ENCODE measurements at regions not wholly inside any gene's neighbourhood (a gene's known extent, or its start where the extent isn't known, plus 50 kb on each side); places are given as distances from the start of the nearest gene placed in this dataset.

DNA sequence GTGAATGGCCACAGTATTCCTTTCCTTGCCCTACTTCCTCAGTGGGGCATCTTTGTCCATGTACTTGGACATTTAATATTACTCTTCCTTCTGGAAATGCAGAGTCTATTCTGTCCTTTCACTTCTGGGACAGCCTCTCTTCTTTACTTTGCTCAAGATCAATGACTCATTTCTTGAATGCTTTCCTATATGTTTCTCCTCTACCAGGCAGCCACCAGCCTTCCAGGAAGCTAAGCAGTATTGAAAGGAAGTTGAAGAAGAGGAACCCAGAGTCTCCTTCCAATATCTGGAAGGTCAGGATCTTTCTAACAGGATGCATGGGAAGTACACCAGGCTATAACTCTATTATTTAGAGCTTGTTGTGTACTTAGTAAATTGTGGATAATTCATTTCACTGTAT is 182.8 kb downstream of the CD47 start:
- Histone ChIP-seq H3K9me2 (no peaks in the 10 kb centered on the region), H3K4me1 (ENCODE audit: control insufficient read depth in 1 of 2, insufficient read depth in 2 of 2, low read depth in 1 of 2, low read length in 1 of 2) (no peaks in the 10 kb centered on the region; a peak in 1 of 4 replicates), H3K9me3 (no peaks in the 10 kb centered on the region), H2AFZ (ENCODE audit: low read depth) (no peak overlapping the region), H3K27me3 (ENCODE audit: insufficient read depth) (no peaks in the 10 kb centered on the region), H4K20me1 (ENCODE audit: insufficient read depth) (no peaks in the 10 kb centered on the region), H3K4me3 (ENCODE audit: low read depth in 2 of 2, low read length in 1 of 2) (no peak overlapping the region), H3K36me3 (replicated peaks in 1 of 2; ENCODE audit: control insufficient read depth in 1 of 2, insufficient read depth in 2 of 2, low read length in 1 of 2) (no peaks in the 10 kb centered on the region), H3K79me2 (ENCODE audit: insufficient read depth) (no peaks in the 10 kb centered on the region), H3K9ac (no peak overlapping the region), H3F3A (replicated peaks; ENCODE audit: insufficient read depth) (no peaks in the 10 kb centered on the region), H3K27ac (ENCODE audit: low read depth in 2 of 2, low read length in 1 of 2) (no peak overlapping the region), H3K4me2 (no peak overlapping the region)
- TF ChIP-seq EZH2phosphoT487 (IDR thresholded peaks at IDR 0.05; ENCODE audit: borderline replicate concordance, low read depth) = no peak
- TF ChIP-seq SIN3A (IDR thresholded peaks at IDR 0.05; ENCODE audit: borderline replicate concordance, low read depth, low read length) = no peak
- no peak for TF ChIP-seq RFX5 (IDR thresholded peaks at IDR 0.05; ENCODE audit: low read length)
- no peak for TF ChIP-seq NFIC (IDR thresholded peaks at IDR 0.05; ENCODE audit: borderline replicate concordance)
- ChIA-PET CTCF (interaction anchor here (1.0 to 1.2 kb wide), 2 partner anchors 9 to 14 kb away, joined by 3 read pairs; no protein-coding TSS in a partner anchor), POLR2A (no interaction called here)
- no peak for DNase-seq

DNA sequence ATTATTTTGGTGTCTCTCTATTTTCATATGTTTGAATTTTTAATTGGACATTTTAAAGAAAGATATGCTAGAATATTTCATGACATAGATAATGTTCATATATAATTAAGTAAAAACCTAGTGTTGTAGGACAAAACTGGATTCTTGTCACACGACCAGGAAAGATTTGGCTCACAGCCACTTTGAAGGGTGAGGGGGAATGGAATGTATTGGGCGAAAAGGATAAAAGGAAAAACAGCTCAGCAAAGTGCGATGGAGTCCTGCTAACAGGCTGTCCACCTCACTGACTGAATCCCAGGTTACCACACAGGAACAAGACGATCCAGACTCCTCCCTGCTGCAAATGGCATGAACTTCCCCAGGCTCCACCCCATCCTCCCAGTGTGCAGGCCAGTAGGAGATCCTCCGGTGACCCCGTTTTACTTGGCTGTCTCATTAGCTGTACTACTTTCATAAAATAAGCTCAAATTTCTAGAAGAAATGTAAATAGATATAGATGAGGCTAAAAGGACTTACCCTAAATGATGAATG is 186.2 kb downstream of the CD47 start:
- no peaks in the 10 kb centered on the region for H3K9me3 ChIP-seq
- WGBS (ENCODE audit: low lambda C conversion rate) = 78% methylated on average over 6 of the region's 6 CpGs
- no peak overlapping the region for H3K4me3 ChIP-seq (ENCODE audit: low read depth in 2 of 2, low read length in 1 of 2)

More for the DNA sequence above, 186.2 kb downstream of the CD47 start:
- Histone ChIP-seq H2AFZ (ENCODE audit: low read depth) (no peak overlapping the region), H3K27me3 (ENCODE audit: insufficient read depth) (no peaks in the 10 kb centered on the region), H3K79me2 (ENCODE audit: insufficient read depth) (no peaks in the 10 kb centered on the region), H4K20me1 (ENCODE audit: insufficient read depth) (no peaks in the 10 kb centered on the region), H3K9me2 (no peaks in the 10 kb centered on the region), H3F3A (replicated peaks; ENCODE audit: insufficient read depth) (no peaks in the 10 kb centered on the region), H3K4me2 (no peak overlapping the region), H3K36me3 (replicated peaks in 1 of 2; ENCODE audit: control insufficient read depth in 1 of 2, insufficient read depth in 2 of 2, low read length in 1 of 2) (no peaks in the 10 kb centered on the region), H3K9ac (no peak overlapping the region), H3K4me1 (ENCODE audit: control insufficient read depth in 1 of 2, insufficient read depth in 2 of 2, low read depth in 1 of 2, low read length in 1 of 2) (no peaks in the 10 kb centered on the region), H3K27ac (ENCODE audit: low read depth in 2 of 2, low read length in 1 of 2) (no peak overlapping the region)
- no peak for TF ChIP-seq EP300 (IDR thresholded peaks at IDR 0.05; ENCODE audit: borderline replicate concordance in 1 of 2, low read depth in 1 of 2, low read length in 1 of 2)
- no peak for TF ChIP-seq JUND (IDR thresholded peaks at IDR 0.05)
- TF ChIP-seq, protein P1, sequence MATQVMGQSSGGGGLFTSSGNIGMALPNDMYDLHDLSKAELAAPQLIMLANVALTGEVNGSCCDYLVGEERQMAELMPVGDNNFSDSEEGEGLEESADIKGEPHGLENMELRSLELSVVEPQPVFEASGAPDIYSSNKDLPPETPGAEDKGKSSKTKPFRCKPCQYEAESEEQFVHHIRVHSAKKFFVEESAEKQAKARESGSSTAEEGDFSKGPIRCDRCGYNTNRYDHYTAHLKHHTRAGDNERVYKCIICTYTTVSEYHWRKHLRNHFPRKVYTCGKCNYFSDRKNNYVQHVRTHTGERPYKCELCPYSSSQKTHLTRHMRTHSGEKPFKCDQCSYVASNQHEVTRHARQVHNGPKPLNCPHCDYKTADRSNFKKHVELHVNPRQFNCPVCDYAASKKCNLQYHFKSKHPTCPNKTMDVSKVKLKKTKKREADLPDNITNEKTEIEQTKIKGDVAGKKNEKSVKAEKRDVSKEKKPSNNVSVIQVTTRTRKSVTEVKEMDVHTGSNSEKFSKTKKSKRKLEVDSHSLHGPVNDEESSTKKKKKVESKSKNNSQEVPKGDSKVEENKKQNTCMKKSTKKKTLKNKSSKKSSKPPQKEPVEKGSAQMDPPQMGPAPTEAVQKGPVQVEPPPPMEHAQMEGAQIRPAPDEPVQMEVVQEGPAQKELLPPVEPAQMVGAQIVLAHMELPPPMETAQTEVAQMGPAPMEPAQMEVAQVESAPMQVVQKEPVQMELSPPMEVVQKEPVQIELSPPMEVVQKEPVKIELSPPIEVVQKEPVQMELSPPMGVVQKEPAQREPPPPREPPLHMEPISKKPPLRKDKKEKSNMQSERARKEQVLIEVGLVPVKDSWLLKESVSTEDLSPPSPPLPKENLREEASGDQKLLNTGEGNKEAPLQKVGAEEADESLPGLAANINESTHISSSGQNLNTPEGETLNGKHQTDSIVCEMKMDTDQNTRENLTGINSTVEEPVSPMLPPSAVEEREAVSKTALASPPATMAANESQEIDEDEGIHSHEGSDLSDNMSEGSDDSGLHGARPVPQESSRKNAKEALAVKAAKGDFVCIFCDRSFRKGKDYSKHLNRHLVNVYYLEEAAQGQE (IDR thresholded peaks at IDR 0.05; ENCODE audit: low read depth, low read length) = no peak
- TF ChIP-seq, protein P2, sequence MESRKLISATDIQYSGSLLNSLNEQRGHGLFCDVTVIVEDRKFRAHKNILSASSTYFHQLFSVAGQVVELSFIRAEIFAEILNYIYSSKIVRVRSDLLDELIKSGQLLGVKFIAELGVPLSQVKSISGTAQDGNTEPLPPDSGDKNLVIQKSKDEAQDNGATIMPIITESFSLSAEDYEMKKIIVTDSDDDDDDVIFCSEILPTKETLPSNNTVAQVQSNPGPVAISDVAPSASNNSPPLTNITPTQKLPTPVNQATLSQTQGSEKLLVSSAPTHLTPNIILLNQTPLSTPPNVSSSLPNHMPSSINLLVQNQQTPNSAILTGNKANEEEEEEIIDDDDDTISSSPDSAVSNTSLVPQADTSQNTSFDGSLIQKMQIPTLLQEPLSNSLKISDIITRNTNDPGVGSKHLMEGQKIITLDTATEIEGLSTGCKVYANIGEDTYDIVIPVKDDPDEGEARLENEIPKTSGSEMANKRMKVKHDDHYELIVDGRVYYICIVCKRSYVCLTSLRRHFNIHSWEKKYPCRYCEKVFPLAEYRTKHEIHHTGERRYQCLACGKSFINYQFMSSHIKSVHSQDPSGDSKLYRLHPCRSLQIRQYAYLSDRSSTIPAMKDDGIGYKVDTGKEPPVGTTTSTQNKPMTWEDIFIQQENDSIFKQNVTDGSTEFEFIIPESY (IDR thresholded peaks at IDR 0.05; ENCODE audit: borderline replicate concordance, low read depth) = no peak
- TF ChIP-seq RCOR1 (IDR thresholded peaks at IDR 0.05; ENCODE audit: low read length) = no peak
- TF ChIP-seq SMC3 (IDR thresholded peaks at IDR 0.05; ENCODE audit: low read depth, low read length) = no peak
- TF ChIP-seq, protein P3, sequence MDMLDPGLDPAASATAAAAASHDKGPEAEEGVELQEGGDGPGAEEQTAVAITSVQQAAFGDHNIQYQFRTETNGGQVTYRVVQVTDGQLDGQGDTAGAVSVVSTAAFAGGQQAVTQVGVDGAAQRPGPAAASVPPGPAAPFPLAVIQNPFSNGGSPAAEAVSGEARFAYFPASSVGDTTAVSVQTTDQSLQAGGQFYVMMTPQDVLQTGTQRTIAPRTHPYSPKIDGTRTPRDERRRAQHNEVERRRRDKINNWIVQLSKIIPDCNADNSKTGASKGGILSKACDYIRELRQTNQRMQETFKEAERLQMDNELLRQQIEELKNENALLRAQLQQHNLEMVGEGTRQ (IDR thresholded peaks at IDR 0.05; ENCODE audit: borderline replicate concordance, low read depth, low read length) = no peak
- no peak for TF ChIP-seq POLR2AphosphoS5 (IDR thresholded peaks at IDR 0.05; ENCODE audit: low read depth, low read length)
- TF ChIP-seq, protein P4, sequence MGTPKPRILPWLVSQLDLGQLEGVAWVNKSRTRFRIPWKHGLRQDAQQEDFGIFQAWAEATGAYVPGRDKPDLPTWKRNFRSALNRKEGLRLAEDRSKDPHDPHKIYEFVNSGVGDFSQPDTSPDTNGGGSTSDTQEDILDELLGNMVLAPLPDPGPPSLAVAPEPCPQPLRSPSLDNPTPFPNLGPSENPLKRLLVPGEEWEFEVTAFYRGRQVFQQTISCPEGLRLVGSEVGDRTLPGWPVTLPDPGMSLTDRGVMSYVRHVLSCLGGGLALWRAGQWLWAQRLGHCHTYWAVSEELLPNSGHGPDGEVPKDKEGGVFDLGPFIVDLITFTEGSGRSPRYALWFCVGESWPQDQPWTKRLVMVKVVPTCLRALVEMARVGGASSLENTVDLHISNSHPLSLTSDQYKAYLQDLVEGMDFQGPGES (IDR thresholded peaks at IDR 0.05; ENCODE audit: low read depth, low read length) = no peak
- TF ChIP-seq ELF1 (IDR thresholded peaks at IDR 0.05) = no peak
- TF ChIP-seq GABPA (IDR thresholded peaks at IDR 0.05; ENCODE audit: low read depth) = no peak
- TF ChIP-seq TCF12 (IDR thresholded peaks at IDR 0.05) = no peak
- TF ChIP-seq FOXM1 (IDR thresholded peaks at IDR 0.05; ENCODE audit: low read depth) = no peak
- no peak for TF ChIP-seq FOXJ3 (CRISPR knock-in tag; IDR thresholded peaks at IDR 0.05)
- TF ChIP-seq TEAD4 (IDR thresholded peaks at IDR 0.05; ENCODE audit: borderline replicate concordance, insufficient read depth) = no peak
- TF ChIP-seq EZH2phosphoT487 (IDR thresholded peaks at IDR 0.05; ENCODE audit: borderline replicate concordance, low read depth) = no peak
- ChIA-PET CTCF (interaction anchor here (0.7 kb wide), 1 partner anchor 16 kb away, joined by 3 read pairs; no protein-coding TSS in a partner anchor), POLR2A (no interaction called here)
- no peak for DNase-seq

Data from SK-N-SH (cell line).